ENCODE measurements at regions not wholly inside any gene's neighbourhood (a gene's known extent, or its start where the extent isn't known, plus 50 kb on each side); places are given as distances from the start of the nearest gene placed in this dataset.

- TF ChIP-seq GATA3 (IDR thresholded peaks at IDR 0.05; ENCODE audit: low read depth, low read length) (no peak), GATA2 (IDR thresholded peaks at IDR 0.05; ENCODE audit: low read depth, low read length) (no peak)
Measured at GRCh38 chr2:121061633-121062032, 223.4 kb downstream of the TFCP2L1 start.

- TF ChIP-seq GATA3 (IDR thresholded peaks at IDR 0.05; ENCODE audit: low read depth, low read length) (no peak), GATA2 (IDR thresholded peaks at IDR 0.05; ENCODE audit: low read depth, low read length) (no peak)
Measured at GRCh38 chr2:121063471-121063870, 221.5 kb downstream of the TFCP2L1 start.

- no peak for TF ChIP-seq GATA3 (IDR thresholded peaks at IDR 0.05; ENCODE audit: low read depth, low read length)
- TF ChIP-seq GATA2 (IDR thresholded peaks at IDR 0.05; ENCODE audit: low read depth, low read length): no peak
Measured at GRCh38 chr2:121064186-121064585, 220.8 kb downstream of the TFCP2L1 start.

DNA sequence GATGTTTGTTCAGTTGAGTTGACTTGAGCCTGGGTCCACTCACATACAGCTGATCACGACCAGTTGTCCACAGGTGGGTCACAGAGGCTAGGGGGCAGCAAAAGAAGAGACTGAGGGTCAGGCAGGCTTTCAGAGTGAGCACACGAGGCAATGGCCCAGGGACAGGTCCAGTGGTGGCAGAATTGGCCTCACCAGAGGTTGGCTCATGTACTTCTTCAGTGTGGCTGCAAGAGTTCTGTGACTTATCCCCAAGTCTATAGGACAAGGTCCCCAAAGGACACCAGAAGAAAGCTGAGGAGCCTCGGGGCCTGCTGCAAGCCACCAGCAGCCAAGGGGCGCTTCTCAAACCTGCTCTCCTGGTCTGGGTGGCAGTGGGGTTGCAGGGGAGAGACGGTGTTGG, 219.8 kb downstream of the TFCP2L1 start:
- TF ChIP-seq GATA2 (IDR thresholded peaks at IDR 0.05; ENCODE audit: low read depth, low read length) (no peak), GATA3 (IDR thresholded peaks at IDR 0.05; ENCODE audit: low read depth, low read length) (no peak)

DNA sequence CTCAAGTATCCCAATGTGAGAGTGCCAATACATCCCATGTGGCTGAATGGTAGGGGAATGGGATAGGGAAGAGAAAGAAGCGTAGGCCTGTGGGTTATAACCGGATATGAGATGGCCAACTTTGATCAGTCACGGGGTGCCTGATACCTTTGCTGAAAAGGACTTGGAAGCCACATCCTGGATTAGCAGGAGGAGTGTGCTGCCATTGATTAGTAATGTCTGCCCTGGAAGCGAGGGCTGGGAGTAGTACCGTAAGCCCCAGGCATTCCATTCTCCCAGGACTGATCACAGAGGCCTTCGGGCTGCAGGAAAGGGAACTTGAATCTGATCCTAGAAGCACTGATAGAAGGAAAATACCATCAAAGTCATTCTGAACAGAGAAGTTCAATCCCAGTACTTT, 218.5 kb downstream of the TFCP2L1 start:
- TF ChIP-seq GATA3 (IDR thresholded peaks at IDR 0.05; ENCODE audit: low read depth, low read length): no peak
- TF ChIP-seq GATA2 (IDR thresholded peaks at IDR 0.05; ENCODE audit: low read depth, low read length): no peak

DNA sequence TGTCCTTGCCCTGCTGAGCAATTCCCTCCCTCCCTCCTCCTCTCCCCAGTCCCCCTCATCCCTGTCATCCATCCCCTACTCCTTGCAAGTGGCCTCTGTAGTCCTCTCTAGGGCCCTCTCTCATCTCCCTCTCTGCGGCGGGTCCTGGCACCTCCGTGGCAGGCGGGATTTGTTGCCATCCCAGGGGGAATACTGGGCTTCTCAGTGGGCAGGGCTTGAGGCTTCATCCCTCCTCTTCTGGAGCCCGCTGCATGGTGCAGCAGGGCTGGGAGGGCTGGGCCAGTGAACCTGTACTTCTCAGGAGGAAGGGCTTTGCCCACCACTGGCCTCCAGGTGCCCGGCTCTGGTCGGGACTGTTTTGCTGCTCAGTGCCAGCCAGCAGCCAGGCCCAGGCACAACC, 216.2 kb downstream of the TFCP2L1 start:
- TF ChIP-seq GATA2 (IDR thresholded peaks at IDR 0.05; ENCODE audit: low read depth, low read length): no peak
- no peak for TF ChIP-seq GATA3 (IDR thresholded peaks at IDR 0.05; ENCODE audit: low read depth, low read length)

DNA sequence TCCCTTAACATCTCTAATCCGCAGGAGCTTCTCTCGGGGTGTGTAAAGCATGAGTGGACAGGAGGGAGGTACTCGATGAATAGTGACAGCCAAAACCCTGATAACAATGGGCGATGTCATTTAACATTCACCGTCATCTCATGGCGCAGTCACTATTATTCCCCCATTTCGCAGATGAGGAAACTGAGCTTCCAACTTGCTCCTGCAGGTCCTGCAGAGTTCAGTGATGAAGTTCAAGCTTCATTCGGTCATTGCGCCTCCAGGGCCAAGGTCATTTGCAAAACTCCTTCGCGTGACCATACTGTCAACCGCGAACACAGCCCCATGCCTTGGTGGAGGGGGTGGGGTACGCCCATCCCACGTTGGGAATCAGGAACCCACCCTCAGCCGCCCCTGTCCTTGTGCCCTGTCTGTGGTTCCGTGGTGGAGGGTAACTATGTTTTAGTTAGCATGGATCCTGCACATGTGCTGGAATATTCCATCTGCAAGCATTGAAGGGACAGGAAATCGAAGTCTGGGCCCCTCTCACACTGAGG, 215.5 kb downstream of the TFCP2L1 start:
- TF ChIP-seq GATA3 (IDR thresholded peaks at IDR 0.05; ENCODE audit: low read depth, low read length) (no peak), GATA2 (IDR thresholded peaks at IDR 0.05; ENCODE audit: low read depth, low read length) (no peak)

DNA sequence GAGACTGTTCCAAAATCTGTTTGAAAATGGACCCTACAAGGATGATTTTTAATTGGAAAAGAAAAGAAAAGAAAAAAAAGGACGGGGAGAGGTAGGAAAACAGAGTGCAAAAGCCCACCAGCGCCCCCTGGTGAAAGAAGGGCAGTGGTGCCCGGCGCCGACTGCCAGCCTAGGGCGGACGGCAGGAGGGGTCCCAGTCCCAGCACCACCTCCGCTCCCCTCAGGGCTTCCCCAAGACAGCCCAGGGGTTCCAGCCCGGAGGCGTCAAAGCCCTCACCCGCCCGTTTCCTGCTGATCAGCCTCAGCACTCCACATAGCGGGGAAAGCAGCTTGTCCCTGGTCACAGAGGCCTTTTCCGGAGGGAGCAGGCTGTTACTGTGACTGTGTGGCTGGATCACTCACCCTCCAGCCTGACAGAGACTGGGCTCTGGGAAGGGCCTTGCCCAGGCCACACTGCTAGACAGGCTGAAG, 213.9 kb downstream of the TFCP2L1 start:
- no peak for TF ChIP-seq GATA3 (IDR thresholded peaks at IDR 0.05; ENCODE audit: low read depth, low read length)
- no peak for TF ChIP-seq GATA2 (IDR thresholded peaks at IDR 0.05; ENCODE audit: low read depth, low read length)

- TF ChIP-seq GATA2 (IDR thresholded peaks at IDR 0.05; ENCODE audit: low read depth, low read length) (no peak), GATA3 (IDR thresholded peaks at IDR 0.05; ENCODE audit: low read depth, low read length) (no peak)
Measured at GRCh38 chr2:121072784-121073183, 212.2 kb downstream of the TFCP2L1 start.

GRCh38 chr2:121073320-121074210, 211.4 kb downstream of the TFCP2L1 start:
- TF ChIP-seq GATA3 (IDR thresholded peaks at IDR 0.05; ENCODE audit: low read depth, low read length): no peak
- TF ChIP-seq GATA2 (IDR thresholded peaks at IDR 0.05; ENCODE audit: low read depth, low read length): no peak

- TF ChIP-seq GATA3 (IDR thresholded peaks at IDR 0.05; ENCODE audit: low read depth, low read length) (no peak), GATA2 (IDR thresholded peaks at IDR 0.05; ENCODE audit: low read depth, low read length) (no peak)
Measured at GRCh38 chr2:121074293-121074932, 210.6 kb downstream of the TFCP2L1 start.

DNA sequence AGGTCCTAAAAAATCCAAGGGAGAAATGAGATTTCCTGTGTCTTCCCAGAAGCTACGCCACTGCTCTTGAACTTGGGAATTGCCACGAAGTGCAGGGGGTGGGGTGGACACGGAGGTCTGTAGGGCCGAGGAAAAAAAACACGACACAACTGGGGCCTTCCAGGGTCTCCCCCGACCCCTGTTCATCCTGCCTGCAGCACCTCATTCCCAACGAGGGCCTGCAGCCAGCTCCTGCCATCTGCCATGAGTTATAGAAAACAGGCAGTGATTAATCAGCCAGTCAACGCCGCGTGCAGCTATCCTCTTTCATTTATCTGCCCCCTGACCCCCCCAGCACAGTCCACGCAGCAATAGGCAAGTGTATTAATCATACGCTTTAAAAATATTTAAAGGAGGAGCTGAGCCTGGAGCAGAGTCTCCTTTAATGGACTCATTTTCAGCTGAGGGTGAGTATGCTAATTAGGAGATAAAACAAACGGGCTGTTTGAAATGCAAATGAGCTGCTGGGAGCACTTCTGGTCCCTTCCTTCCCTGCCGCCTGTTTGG, 209.9 kb downstream of the TFCP2L1 start:
- TF ChIP-seq GATA2 (IDR thresholded peaks at IDR 0.05; ENCODE audit: low read depth, low read length) (no peak; the same call in 1 of the 2 replicates), GATA3 (IDR thresholded peaks at IDR 0.05; ENCODE audit: low read depth, low read length) (no peak)

DNA sequence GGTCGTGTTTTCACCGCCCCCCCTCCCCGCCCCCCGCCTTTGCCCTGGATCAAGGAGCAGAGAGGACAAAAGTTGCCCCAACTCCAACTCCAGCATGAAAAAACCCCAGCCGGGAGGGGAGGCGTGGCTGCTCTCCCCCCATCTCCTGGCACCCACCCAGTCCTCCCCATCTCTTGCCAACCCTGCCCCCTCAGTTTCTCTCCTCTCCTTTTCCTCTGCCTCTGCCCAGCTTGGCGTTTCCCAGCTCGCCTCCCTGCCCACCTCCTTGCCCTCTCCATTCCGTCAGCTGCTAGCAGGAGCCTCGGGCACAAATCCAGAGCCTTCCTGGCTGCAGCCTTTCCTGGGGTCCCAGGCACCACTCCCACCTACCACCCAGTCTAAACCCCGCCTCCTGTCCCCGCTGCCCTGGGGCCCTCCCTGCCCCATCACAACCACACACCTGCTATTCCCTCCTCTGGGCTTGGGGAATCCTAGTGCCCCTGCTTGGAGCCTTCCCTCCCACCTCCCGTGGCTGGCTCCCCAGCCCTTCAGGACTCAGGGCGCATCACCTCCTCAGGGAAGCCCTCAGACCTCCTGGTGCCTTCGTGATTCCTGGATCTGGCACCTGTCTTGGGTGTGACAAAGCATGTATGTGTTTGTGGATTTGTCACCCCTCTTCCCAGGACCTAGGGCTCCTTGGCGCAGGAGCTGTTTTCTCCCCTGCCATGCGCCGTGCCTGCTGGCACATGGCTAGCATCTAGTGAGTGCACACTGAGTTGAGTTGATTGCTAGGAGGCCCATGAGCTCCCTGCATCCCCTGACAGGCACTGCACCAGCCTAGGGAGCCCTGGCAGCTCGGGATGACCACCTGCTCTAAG, 209.1 kb downstream of the TFCP2L1 start:
- TF ChIP-seq GATA3 (IDR thresholded peaks at IDR 0.05; ENCODE audit: low read depth, low read length): no peak
- no peak for TF ChIP-seq GATA2 (IDR thresholded peaks at IDR 0.05; ENCODE audit: low read depth, low read length)

DNA sequence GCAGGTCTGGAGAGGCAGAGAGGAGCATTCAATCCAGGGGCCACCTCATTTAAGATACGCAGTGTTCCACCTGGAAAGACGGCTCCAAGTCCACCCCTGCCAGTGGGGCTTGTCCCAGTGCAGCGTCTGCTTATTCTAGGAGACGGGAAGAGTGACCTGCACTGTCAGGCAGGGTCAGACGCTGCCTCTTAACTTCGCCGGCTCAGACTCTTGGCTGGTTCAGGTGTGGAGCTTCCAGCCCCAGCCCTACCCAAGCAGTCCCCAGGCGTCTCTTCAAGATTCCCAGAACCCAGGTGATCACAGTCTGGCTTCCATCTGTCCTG, 208.5 kb downstream of the TFCP2L1 start:
- no peak for TF ChIP-seq GATA3 (IDR thresholded peaks at IDR 0.05; ENCODE audit: low read depth, low read length)
- TF ChIP-seq GATA2 (IDR thresholded peaks at IDR 0.05; ENCODE audit: low read depth, low read length): no peak

Data from SH-SY5Y (cell line).